Activated T-cell treated with anti-CD3 and anti-CD28 coated beads, Interleukin-2, amount 50 U/mL, for 48 hours (primary cell): ENCODE measurements at regions not wholly inside any gene's neighbourhood (a gene's known extent, or its start where the extent isn't known, plus 50 kb on each side); places are given as distances from the start of the nearest gene placed in this dataset.

Experiments used
- DNase-seq, 2 experiments: peaks; one replicate each; pipeline ENCODE4 v3.0.0-alpha.2; 2020

DNA sequence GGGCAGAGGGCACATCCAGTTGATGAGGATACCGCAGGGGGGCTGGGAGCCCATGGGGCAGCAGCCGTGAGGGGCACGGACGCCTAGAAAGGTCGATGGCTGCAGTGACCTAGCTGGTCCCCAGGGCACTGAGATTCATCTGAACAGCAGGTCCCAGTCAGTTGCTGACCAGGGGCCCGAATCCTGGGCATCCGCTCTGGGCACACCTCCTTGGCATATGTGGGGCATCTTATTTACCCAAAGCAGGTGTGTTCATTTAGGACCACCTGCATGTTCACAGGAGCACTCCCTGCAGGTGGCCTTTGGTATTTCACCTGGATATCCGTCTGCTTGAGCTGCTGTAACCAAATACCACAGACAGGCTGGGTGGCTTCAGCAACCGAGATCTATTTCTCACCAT is 72.0 kb upstream of the ODC1 start:
- DNase-seq = peak in 1 of 2 experiments; percentile 35

- no peak for DNase-seq
Observed at GRCh38 chr2:10519394-10519740, 71.2 kb upstream of the ODC1 start.

GRCh38 chr2:10518470-10519393 is 70.6 kb upstream of the ODC1 start:
- DNase-seq = no peak

DNA sequence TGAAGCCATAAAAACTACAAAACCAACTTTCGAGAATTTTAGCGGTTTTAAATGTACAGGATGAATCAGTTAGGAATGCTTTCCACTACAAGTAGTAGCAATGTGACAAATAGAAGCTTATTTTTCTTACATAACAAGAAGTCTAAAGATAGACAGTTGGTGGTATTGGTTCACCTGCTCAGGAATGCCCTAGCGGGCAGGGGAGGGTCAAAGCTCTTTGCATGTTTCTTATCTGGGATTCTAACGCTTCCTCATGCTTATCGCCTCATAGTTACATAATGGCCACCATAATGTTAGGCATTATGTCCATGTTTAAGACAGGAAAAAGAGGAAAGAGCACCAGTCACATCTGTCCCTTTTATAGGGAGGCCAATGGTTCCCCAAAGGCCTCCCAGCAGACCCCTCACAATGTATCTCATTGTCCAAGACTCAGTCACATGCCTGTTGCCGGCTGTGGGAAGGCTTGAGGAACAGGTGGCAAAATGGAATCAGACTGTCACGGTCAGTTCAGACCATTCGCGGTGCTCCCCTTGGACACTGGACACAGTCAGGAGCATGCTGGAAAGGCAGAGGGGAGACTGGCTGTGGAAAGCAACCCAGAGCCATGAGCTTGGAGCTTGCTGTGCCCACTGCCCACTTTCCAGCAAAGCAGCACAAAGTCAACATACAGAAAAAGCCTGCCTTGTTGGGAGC is 69.4 kb upstream of the ODC1 start:
- DNase-seq = no peak

DNA sequence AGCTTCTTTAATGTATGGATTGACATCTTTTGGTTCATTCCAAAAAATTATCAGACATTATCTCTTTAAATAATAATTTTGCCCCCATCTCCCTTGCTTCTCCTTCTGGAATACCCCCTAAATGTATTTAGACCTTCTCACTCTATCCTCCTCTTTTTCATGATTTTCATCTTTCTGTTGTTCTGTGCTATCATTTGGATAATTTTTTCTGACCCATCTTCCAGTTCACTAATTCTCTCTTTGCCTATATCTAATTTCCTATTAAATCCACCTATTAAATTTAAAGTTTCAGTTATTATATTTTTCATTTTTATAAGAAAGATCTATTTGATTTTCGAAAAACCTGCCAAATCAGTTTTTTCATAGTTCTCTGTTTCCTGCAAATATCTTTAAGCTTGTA is 67.8 kb upstream of the ODC1 start:
- DNase-seq = no peak

DNA sequence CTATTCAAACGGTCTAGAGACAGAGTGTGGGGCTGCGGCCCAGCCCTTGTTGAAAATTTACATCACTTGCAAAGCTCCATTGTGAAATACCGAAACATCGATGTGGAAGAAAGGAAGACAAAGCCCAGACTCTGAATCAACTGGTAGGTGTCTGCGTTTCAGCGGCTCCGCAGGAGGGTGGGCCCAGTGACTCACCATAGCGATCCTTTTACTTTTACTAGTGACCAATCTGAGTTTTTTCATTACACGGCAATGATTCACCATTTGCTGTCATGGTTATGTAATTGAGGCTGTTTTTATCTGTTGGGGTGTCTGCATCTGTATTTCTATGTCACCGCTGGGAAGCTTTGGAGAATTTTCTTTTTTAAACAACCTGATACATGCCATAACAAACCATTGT is 66.6 kb upstream of the ODC1 start:
- DNase-seq = no peak

GRCh38 chr2:10514273-10514672 is 66.1 kb upstream of the ODC1 start:
- no peak for DNase-seq

DNA sequence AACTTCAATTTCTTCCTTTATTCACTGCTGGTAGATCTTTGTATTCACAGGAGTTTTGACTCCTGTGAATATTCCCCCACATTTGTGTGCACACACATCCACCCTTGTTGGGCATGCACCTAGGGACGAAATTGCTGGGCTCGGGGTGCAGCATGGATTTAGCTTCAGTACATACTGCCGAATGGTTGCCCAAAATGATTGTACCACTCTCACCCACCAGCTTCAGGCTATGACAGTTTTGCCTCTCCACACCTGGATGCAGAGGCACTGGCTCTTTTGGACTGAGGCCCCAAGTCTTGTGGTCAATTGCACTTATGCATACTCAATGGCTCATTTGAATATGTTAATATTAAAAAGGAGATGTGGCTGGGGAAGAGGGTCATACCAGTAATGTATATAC is 65.1 kb upstream of the ODC1 start:
- DNase-seq = no peak

DNA sequence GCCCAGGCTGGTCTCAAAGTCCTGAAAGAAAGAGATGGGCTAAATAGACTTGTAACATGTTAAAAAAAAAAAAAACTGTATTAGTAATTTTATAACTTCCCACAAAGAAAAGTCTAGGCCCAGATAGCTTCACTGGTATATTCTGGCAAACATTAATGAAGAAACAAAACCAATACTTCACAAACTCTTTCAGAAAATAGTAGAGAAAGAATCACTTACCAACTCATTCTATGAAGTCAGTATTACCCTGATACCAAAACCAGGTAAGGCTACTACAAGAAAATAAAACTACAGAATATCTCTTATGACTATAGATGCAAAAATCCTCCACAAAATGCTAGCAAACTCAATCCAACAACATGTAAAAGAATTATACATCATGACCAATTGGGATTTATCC is 59.9 kb upstream of the ODC1 start:
- DNase-seq = no peak

DNA sequence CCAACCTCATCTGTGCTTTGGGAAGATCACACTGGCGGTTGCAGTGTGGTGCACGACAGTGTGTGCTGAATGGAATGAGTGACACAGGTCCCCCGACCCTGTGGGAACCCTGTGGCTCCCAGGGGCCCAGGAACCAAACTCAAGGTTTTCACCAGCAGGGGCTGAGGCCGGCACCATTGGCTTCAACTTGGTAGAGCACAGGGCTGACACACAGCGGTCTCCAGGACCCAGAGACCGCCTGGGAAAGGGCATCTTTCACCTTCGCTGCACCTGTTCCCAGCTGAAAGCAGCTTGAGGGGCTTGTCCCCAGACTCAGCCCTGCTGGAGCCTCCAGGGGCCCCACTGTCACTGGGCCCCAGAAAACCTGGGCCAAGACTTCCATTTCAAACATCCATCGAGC is 59.0 kb upstream of the ODC1 start:
- DNase-seq = peak; percentile 7

DNA sequence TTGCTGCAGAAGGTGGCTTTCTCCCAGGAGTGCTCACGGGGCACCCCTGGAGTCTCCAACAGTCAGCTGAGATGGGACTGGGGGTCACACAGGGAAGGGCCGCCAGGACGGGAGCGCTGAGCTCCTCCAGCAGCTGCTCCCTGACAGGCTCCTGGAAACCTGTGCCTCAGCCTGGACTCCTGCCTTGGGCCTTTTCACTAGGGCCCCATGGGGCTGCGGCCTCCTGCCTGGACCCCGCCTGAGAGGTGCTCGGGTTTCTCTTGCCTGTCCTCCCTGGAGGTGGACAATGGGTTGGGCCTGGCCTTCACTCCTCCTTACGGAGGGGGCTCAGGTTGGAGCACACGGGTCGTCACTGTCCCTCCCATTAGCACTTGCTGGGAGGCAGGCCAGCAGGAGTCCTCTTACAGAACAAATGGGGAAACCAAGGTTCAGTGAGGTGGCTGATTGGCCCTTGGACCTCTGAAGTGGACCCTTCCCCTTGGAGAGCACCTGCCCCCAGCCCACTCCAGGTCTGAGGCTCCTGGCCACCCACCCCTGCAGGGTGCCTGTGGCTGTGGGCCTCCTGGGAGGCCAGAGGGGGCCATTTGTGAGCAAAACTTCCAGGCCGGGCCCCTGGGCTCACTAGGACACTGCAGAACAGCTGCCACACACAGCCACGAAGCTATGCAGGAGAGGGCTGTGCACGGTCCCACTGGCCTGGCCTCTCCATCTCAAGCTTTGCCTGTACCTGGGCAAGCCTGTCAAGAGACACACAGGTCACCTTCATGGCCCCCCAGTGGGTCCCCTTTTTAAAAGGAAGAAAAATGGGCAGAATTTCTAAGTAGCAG is 57.1 kb upstream of the ODC1 start:
- peak; percentile 2 to 12 for DNase-seq

GRCh38 chr2:10504370-10504993 is 56.4 kb upstream of the ODC1 start:
- DNase-seq = peak; percentile 3 to 7

- no peak for DNase-seq
Observed at GRCh38 chr2:10502803-10503107, 54.6 kb upstream of the ODC1 start.

DNA sequence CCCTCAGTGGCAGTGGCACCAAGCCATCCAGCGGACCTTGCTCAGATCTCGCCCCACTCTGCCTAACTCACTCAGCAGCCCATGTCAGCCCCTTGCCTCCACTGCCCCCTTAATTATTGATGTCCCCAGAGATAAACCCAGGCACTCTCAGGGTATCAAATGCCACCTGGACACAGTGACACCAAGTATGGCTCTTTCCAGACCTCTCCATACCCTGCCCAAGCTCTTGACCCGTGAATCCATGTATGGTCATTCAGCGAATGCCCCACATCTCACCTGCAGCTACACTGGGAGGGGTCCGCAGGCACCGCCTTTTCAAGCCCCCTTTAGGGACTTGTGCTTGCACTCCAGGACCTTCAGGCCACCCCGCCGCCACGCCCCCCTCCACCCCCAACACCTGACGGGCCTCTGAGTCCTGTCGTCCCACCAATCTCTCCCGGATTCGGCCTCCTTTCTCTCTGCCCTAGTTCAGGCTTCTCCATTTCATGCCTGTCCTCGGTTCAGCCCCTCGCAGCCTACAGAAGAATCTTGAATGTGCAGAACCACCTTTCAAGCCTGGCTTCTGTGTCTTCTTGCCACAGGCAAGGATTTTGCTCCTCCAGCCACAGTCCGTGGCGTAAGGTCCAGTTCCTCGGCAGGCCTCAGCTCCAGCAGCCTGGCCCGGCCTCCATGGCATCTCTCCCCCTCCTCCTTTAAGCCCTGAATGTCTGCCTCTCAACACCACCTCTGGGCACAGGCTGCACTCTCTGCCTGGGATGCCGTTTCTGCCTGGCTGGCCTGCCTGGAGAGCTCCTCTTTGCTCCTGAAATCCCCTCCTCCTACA is 54.1 kb upstream of the ODC1 start:
- peak; percentile 10 to 11 for DNase-seq

- DNase-seq = peak in 1 of 2 experiments; percentile 13
Observed at GRCh38 chr2:10501451-10501961, 53.4 kb upstream of the ODC1 start.

DNA sequence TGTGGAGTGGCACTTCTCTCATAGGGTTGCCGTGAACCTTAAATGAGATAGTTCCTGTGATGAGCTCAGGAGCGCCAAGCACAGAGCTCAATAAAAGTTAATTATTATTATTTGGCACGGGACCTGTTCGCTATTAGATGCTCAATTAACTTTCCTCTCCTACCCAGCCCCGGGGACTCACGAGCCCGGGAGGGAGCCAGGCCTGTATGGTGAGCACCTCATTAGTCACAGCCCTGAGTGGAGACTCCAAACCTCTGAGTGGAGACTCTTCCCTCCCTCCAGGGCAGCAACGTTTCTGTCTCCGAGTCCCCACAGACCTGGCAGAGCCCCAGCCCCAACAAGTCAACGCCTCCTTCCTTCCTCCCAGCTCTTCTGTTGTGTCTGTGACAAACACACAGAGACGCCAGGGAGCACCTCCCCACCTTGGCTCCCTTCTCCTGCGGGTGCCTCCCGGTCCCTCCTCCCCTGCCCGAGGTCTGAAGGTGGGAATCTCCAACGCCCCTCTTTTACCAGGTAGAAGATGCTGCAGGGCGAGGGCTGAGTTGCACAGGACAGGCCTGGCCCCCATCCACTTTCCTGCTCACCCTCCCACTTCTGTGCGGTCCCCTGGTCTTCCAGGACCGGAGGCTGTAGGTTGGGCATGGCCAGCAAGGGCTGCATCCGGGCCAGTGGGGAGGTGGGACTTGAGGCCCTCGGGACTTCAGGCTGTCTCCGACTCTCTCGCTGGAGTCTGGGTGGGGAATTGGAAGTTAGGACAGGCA is 52.7 kb upstream of the ODC1 start:
- DNase-seq = peak; percentile 8 to 11

- DNase-seq = peak; percentile 10 to 12
Observed at GRCh38 chr2:10499911-10500521, 51.9 kb upstream of the ODC1 start.

DNA sequence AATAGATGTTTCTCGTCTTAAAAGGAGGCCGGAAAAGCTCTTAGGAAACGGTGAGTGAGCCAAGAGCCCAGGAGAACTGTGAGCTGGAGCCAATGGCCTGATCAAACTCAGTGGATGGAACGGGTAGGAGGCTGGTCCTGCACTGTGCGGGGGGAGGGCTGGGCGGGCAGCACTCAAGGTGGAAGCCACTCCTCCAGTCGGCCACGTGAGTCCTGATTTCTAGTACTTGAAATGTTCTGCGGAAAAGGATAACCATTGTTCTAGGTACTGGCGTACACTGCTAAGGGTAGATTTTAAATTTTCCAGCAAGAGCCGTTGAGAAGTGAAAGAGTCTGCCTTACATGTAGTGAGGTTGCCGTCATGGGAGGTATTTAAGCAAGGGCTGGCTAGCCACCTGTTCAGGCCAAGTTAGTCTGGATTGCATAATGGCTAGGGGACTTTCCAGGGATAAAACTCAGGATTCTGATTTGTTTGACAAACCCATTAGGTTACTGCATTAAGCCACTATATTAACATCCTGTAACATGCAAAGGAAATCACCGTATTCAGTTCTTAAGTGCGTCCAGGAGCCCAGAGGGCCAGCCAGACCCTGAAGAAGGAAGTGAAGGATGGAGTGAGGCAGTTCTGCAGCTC is 51.3 kb upstream of the ODC1 start:
- peak; percentile 7 to 10 for DNase-seq

DNA sequence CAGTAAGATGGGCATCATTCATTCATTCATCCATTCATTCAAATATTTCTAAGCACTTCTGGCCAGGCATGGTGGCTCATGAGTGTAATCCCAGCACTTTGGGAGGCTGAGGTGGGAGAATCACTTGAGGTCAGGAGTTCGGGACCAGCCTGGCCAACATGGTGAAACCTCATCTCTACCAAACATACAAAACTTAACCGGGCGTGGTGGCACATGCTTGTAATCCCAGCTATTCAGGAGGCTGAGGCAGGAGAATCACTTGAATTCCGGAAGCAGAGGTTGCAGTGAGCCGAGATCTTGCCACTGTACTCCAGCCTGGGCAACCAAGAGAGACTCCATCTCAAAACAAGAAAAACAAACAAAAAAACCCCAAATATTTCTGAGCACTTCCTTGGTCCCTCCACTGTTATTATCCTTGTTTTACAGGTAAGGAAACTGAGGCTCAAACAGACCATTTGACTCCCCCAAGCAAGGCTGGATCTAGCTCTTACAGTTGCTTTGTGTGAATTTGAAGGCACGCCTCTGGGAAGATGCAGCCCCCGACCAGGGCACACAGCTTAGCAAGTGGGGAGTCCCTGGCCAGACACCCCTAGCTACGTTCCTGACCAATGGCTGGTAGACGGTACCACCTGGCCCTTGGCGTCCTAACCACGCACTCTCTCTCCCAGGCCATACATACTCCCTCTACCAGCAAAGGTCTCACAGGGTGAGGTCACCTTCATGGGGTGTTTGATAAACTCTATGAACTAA is 50.6 kb upstream of the ODC1 start:
- peak in 1 of 2 experiments; percentile 9 for DNase-seq
